ENCODE measurements at regions not wholly inside any gene's neighbourhood (a gene's known extent, or its start where the extent isn't known, plus 50 kb on each side); places are given as distances from the start of the nearest gene placed in this dataset.

DNA sequence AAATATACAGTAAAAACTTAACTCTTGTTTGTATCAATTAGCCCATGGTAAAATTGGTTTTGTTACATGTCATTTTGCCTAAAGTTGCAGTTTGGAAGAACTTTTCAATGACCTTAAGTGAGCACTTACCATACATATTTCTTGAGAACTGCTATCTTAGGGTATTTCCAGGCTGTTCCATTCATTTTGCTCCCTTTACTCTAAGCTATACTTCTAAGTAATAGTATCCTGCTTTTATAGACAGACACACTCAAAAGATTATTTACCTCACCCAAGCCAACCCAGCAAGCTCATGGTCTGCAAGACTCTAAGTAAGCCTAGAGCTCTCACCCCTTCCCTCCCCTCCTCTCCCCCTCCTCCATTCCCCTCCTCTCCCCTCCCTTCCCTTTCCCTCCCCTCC is 294.0 kb downstream of the HS3ST1 start:
- TF ChIP-seq, protein P1, sequence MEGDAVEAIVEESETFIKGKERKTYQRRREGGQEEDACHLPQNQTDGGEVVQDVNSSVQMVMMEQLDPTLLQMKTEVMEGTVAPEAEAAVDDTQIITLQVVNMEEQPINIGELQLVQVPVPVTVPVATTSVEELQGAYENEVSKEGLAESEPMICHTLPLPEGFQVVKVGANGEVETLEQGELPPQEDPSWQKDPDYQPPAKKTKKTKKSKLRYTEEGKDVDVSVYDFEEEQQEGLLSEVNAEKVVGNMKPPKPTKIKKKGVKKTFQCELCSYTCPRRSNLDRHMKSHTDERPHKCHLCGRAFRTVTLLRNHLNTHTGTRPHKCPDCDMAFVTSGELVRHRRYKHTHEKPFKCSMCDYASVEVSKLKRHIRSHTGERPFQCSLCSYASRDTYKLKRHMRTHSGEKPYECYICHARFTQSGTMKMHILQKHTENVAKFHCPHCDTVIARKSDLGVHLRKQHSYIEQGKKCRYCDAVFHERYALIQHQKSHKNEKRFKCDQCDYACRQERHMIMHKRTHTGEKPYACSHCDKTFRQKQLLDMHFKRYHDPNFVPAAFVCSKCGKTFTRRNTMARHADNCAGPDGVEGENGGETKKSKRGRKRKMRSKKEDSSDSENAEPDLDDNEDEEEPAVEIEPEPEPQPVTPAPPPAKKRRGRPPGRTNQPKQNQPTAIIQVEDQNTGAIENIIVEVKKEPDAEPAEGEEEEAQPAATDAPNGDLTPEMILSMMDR (IDR thresholded peaks at IDR 0.05 in 8 of 11, conservative IDR thresholded peaks at IDR 0.05 in 3 of 11): no peak
- TF ChIP-seq POLR2AphosphoS5 (IDR thresholded peaks at IDR 0.05) (no peak), POLR2A (IDR thresholded peaks at IDR 0.05) (no peak)
